ENCODE measurements at regions not wholly inside any gene's neighbourhood (a gene's known extent, or its start where the extent isn't known, plus 50 kb on each side); places are given as distances from the start of the nearest gene placed in this dataset.

- TF ChIP-seq CTCF (conservative IDR thresholded peaks at IDR 0.05) (no peak), EZH2 (IDR thresholded peaks at IDR 0.05; ENCODE audit: low read depth) (no peak)
Measured at GRCh38 chr6:53441035-53441493, 92.3 kb upstream of the ELOVL5 start.

All from PC-9 (cell line).